ENCODE measurements at regions not wholly inside any gene's neighbourhood (a gene's known extent, or its start where the extent isn't known, plus 50 kb on each side); places are given as distances from the start of the nearest gene placed in this dataset.

DNA sequence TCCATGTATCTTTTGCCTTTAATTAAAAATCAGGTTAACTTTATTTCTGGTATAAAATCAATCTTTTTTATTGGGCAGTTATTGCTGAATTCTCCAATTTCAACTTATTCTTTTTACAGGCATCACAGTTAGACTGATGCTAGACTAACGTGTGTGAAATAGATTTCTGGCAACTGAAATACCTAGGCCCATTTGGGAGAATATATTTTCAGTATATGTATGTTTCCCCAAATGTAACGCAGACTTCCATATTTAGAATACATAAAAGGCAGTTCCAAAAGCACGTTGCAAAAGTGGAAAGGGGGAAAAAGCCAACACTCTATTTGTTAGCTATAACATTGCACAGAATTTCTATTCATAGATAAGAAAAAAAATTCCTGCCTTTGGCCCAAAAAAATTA lies 297.0 kb downstream of the ATP23 start:
- no peak overlapping the region for H3K4me3 ChIP-seq (ENCODE audit: low read depth, low read length)
- no peak for DNase-seq (ENCODE audit: low read depth)
- TF ChIP-seq, protein P1, sequence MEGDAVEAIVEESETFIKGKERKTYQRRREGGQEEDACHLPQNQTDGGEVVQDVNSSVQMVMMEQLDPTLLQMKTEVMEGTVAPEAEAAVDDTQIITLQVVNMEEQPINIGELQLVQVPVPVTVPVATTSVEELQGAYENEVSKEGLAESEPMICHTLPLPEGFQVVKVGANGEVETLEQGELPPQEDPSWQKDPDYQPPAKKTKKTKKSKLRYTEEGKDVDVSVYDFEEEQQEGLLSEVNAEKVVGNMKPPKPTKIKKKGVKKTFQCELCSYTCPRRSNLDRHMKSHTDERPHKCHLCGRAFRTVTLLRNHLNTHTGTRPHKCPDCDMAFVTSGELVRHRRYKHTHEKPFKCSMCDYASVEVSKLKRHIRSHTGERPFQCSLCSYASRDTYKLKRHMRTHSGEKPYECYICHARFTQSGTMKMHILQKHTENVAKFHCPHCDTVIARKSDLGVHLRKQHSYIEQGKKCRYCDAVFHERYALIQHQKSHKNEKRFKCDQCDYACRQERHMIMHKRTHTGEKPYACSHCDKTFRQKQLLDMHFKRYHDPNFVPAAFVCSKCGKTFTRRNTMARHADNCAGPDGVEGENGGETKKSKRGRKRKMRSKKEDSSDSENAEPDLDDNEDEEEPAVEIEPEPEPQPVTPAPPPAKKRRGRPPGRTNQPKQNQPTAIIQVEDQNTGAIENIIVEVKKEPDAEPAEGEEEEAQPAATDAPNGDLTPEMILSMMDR (IDR thresholded peaks at IDR 0.05; ENCODE audit: control insufficient read depth, extremely low read depth, insufficient read depth), result no peak

- H3K4me3 ChIP-seq (ENCODE audit: low read depth, low read length), result no peak overlapping the region
- TF ChIP-seq, protein P1 (IDR thresholded peaks at IDR 0.05; ENCODE audit: control insufficient read depth, extremely low read depth, insufficient read depth), result no peak
- no peak for DNase-seq (ENCODE audit: low read depth)
Measured at GRCh38 chr12:58241099-58241498, 299.7 kb downstream of the ATP23 start.

GRCh38 chr12:58242796-58243630 lies 301.6 kb downstream of the ATP23 start:
- no peak overlapping the region for H3K4me3 ChIP-seq (ENCODE audit: low read depth, low read length)
- TF ChIP-seq, protein P1 (IDR thresholded peaks at IDR 0.05; ENCODE audit: control insufficient read depth, extremely low read depth, insufficient read depth), result no peak
- DNase-seq (ENCODE audit: low read depth), result no peak

GRCh38 chr12:58247633-58248032 lies 306.3 kb downstream of the ATP23 start:
- DNase-seq (ENCODE audit: low read depth), result no peak
- TF ChIP-seq, protein P1 (IDR thresholded peaks at IDR 0.05; ENCODE audit: control insufficient read depth, extremely low read depth, insufficient read depth), result peak; percentile 41
- no peak overlapping the region for H3K4me3 ChIP-seq (ENCODE audit: low read depth, low read length)

DNA sequence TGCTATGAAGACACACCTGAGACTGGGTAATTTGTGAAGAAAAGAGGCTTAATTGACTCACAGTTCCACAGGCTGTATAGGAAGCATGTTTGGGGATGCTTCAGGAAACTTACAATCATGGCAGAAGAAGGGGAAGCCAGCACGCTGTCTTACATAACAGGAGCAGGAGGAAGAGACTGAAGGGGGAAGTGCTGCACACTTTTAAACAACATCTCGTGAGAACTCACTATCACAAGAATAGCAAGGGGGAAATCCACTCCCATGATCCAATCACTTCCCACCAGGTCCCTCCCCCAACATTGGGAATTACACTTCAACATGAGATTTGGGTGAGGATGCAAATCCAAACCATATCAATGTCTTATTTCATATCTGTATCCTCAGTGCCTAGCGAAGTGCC lies 307.2 kb downstream of the ATP23 start:
- no peak for DNase-seq (ENCODE audit: low read depth)
- TF ChIP-seq, protein P1 (IDR thresholded peaks at IDR 0.05; ENCODE audit: control insufficient read depth, extremely low read depth, insufficient read depth), result no peak
- H3K4me3 ChIP-seq (ENCODE audit: low read depth, low read length), result no peak overlapping the region

DNA sequence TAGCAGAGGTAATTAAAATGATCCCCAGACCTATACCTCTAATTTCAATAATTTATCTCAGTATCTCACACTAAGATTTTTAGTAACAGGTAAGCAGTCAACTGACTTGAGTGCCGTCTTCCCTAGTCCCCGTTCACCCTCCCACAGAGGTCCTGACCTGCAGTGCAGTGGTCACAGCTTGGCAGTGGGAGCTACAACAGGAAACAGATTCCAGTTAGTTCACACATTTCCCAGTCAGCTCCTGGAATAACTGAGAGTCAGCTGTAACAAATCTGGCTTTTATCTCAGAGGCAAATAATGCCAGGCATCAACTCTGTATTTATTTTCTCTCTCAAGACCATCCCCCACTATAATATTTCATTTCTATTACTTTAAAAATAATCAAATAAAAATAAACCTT lies 308.2 kb downstream of the ATP23 start:
- TF ChIP-seq, protein P1 (IDR thresholded peaks at IDR 0.05; ENCODE audit: control insufficient read depth, extremely low read depth, insufficient read depth), result no peak
- H3K4me3 ChIP-seq (ENCODE audit: low read depth, low read length), result no peak overlapping the region
- DNase-seq (ENCODE audit: low read depth), result no peak

DNA sequence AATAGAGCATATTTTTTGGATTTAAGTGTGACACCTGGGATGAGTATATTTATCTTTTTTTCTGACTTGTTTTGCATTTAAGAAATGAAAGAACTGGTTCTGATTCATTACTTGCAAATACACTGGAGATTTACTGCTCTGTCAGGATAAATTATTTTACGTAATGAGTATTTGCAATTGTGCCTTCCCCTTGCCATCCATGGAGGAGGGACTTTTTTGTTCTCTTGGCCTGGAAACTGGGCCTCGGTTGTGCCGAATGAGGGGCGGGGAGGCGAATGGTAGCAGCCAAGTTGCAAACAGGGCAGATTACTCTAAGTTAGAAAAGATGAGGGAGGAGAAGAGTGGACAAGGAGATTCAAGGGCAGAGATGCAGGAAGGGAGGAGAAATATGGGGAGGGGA lies 308.7 kb downstream of the ATP23 start:
- no peak overlapping the region for H3K4me3 ChIP-seq (ENCODE audit: low read depth, low read length)
- TF ChIP-seq, protein P1 (IDR thresholded peaks at IDR 0.05; ENCODE audit: control insufficient read depth, extremely low read depth, insufficient read depth), result no peak
- no peak for DNase-seq (ENCODE audit: low read depth)
